HPDE6-E6E7 (cell line): ENCODE measurements at regions not wholly inside any gene's neighbourhood (a gene's known extent, or its start where the extent isn't known, plus 50 kb on each side); places are given as distances from the start of the nearest gene placed in this dataset.
"Not testable (repeated sequence)": the region's sequence is repeated elsewhere in the genome, so short reads cannot be mapped to it uniquely, and the experiment has no call there.

Source experiments
- DNase-seq: peaks from one replicate; pipeline ENCODE4 v3.0.0; 2011; ENCODE audit warnings: missing footprints; ENCODE audit errors: extremely low spot score

GRCh38 chr13:21911646-21912298 lies 240.9 kb downstream of the FGF9 start:
- no peak for DNase-seq

GRCh38 chr13:21913010-21913409 lies 242.1 kb downstream of the FGF9 start:
- DNase-seq: no peak

- DNase-seq: no peak
Measured at GRCh38 chr13:21917086-21918015, 246.5 kb downstream of the FGF9 start.

GRCh38 chr13:21920802-21921201 lies 249.9 kb downstream of the FGF9 start:
- not testable (repeated sequence) for DNase-seq

GRCh38 chr13:21924958-21925357 lies 254.1 kb downstream of the FGF9 start:
- no peak for DNase-seq

GRCh38 chr13:21925720-21926119 lies 254.8 kb downstream of the FGF9 start:
- no peak for DNase-seq

GRCh38 chr13:21929400-21929799 lies 258.5 kb downstream of the FGF9 start:
- no peak for DNase-seq

- DNase-seq: no peak
Measured at GRCh38 chr13:21930536-21930935, 259.7 kb downstream of the FGF9 start.

GRCh38 chr13:21932578-21932977 lies 261.7 kb downstream of the FGF9 start:
- no peak for DNase-seq

- no peak for DNase-seq
Measured at GRCh38 chr13:21932996-21933395, 262.1 kb downstream of the FGF9 start.

- no peak for DNase-seq
Measured at GRCh38 chr13:21934284-21934683, 263.4 kb downstream of the FGF9 start.

GRCh38 chr13:21936674-21937073 lies 265.8 kb downstream of the FGF9 start:
- DNase-seq: no peak

- no peak for DNase-seq
Measured at GRCh38 chr13:21938168-21938567, 267.3 kb downstream of the FGF9 start.

- DNase-seq: no peak
Measured at GRCh38 chr13:21938636-21939035, 267.8 kb downstream of the FGF9 start.

GRCh38 chr13:21942061-21942460 lies 271.2 kb downstream of the FGF9 start:
- DNase-seq: no peak

- no peak for DNase-seq
Measured at GRCh38 chr13:21944610-21945009, 273.7 kb downstream of the FGF9 start.

- no peak for DNase-seq
Measured at GRCh38 chr13:21945195-21945594, 274.3 kb downstream of the FGF9 start.

- DNase-seq: no peak
Measured at GRCh38 chr13:21946964-21947363, 276.1 kb downstream of the FGF9 start.

GRCh38 chr13:21948769-21949474 lies 278.0 kb downstream of the FGF9 start:
- DNase-seq: no peak

GRCh38 chr13:21949818-21950429 lies 279.1 kb downstream of the FGF9 start:
- no peak for DNase-seq

- no peak for DNase-seq
Measured at GRCh38 chr13:21956666-21957065, 285.8 kb downstream of the FGF9 start.

GRCh38 chr13:21957833-21958232 lies 287.0 kb downstream of the FGF9 start:
- DNase-seq: no peak
